SK-N-SH treated with all-trans-retinoic acid at 6 μM for 48 hours (cell line): ENCODE measurements at regions not wholly inside any gene's neighbourhood (a gene's known extent, or its start where the extent isn't known, plus 50 kb on each side); places are given as distances from the start of the nearest gene placed in this dataset.

Source experiments
- ATAC-seq: fragments of 200-7000 bp; cut with Tn5 transposase; 3 replicates; pipeline ENCODE4 v1.9.1; 2020; ENCODE audit warnings: mild to moderate bottlenecking, moderate library complexity
- ARNTL ChIP-seq: fragments of 450-650 bp; formaldehyde crosslinking; IDR thresholded peaks from 2 replicates; pipeline ENCODE4 v1.5.0; 2020; ENCODE audit warnings: low read depth, mild to moderate bottlenecking, moderate library complexity, borderline replicate concordance
- BACH2 ChIP-seq: fragments of 250-450 bp; sonication (Bioruptor Pico); IDR thresholded peaks from 2 replicates; pipeline ENCODE4 v1.9.0; 2021; ENCODE audit warnings: mild to moderate bottlenecking, borderline replicate concordance
- CREB5 ChIP-seq: fragments of 250-450 bp; sonication (Bioruptor Pico); IDR thresholded peaks from 2 replicates; pipeline ENCODE4 v1.5.1; 2020; ENCODE audit warnings: low read depth, mild to moderate bottlenecking, moderate library complexity
- CSDC2 ChIP-seq: fragments of 250-450 bp; sonication (Bioruptor Pico); IDR thresholded peaks from 2 replicates; pipeline ENCODE4 v1.5.0; 2020; ENCODE audit warnings: mild to moderate bottlenecking, moderate library complexity
- CSRNP3 ChIP-seq: fragments of 250-450 bp; sonication (Bioruptor Pico); IDR thresholded peaks from 2 replicates; pipeline ENCODE4 v1.5.1; 2021; ENCODE audit warnings: mild to moderate bottlenecking, moderate library complexity
- ESRRG ChIP-seq: fragments of 250-450 bp; sonication (Bioruptor Pico); IDR thresholded peaks from 2 replicates; pipeline ENCODE4 v1.6.1; 2021; ENCODE audit warnings: mild to moderate bottlenecking
- GLIS3 ChIP-seq: fragments of 250-450 bp; sonication (Bioruptor Pico); IDR thresholded peaks from 2 replicates; pipeline ENCODE4 v1.5.0; 2020; ENCODE audit warnings: mild to moderate bottlenecking, moderate library complexity
- ISL1 ChIP-seq: fragments of 250-450 bp; sonication (Bioruptor Pico); IDR thresholded peaks from 2 replicates; pipeline ENCODE4 v2.1.2; 2022; ENCODE audit warnings: mild to moderate bottlenecking, moderate library complexity
- OSR1 ChIP-seq: fragments of 250-450 bp; sonication (Bioruptor Pico); IDR thresholded peaks from 2 replicates; pipeline ENCODE4 v1.8.0; 2022; ENCODE audit warnings: moderate library complexity, mild to moderate bottlenecking, inconsistent platforms
- PATZ1 ChIP-seq: fragments of 250-450 bp; sonication (Bioruptor Pico); IDR thresholded peaks from 2 replicates; pipeline ENCODE4 v1.8.0; 2020; ENCODE audit warnings: mild to moderate bottlenecking, moderate library complexity, borderline replicate concordance
- POU6F1 ChIP-seq: fragments of 250-450 bp; sonication (Bioruptor Pico); IDR thresholded peaks from 2 replicates; pipeline ENCODE4 v1.8.0; 2021; ENCODE audit warnings: low read depth, mild to moderate bottlenecking, moderate library complexity, borderline replicate concordance
- PPARA ChIP-seq: fragments of 250-450 bp; sonication (Bioruptor Pico); IDR thresholded peaks from 2 replicates; pipeline ENCODE4 v1.5.0; 2020; ENCODE audit warnings: mild to moderate bottlenecking, borderline replicate concordance
- RARB ChIP-seq: fragments of 250-450 bp; sonication (Bioruptor Pico); IDR thresholded peaks from 2 replicates; pipeline ENCODE4 v1.8.0; 2021; ENCODE audit warnings: mild to moderate bottlenecking, moderate library complexity
- SNAI2 ChIP-seq: fragments of 250-450 bp; sonication (Bioruptor Pico); IDR thresholded peaks from 2 replicates; pipeline ENCODE4 v1.5.0; 2020; ENCODE audit warnings: mild to moderate bottlenecking, moderate library complexity
- TCF4 ChIP-seq: fragments of 250-450 bp; sonication (Bioruptor Pico); IDR thresholded peaks from 2 replicates; pipeline ENCODE4 v1.8.0; 2021; ENCODE audit warnings: mild to moderate bottlenecking, moderate library complexity, borderline replicate concordance
- TOX ChIP-seq: fragments of 250-450 bp; sonication (Bioruptor Pico); IDR thresholded peaks from 2 replicates; pipeline ENCODE4 v1.8.0; 2021; ENCODE audit warnings: mild to moderate bottlenecking, moderate library complexity, borderline replicate concordance
- TSHZ2 ChIP-seq: fragments of 250-450 bp; sonication (Bioruptor Pico); IDR thresholded peaks from 2 replicates; pipeline ENCODE4 v1.5.0; 2020; ENCODE audit warnings: mild to moderate bottlenecking, moderate library complexity
- ZC3H10 ChIP-seq: fragments of 250-450 bp; sonication (Bioruptor Pico); IDR thresholded peaks from 2 replicates; pipeline ENCODE4 v1.5.1; 2021; ENCODE audit warnings: mild to moderate bottlenecking, moderate library complexity
- ZFP3 ChIP-seq: fragments of 250-450 bp; sonication (Bioruptor Pico); IDR thresholded peaks from 2 replicates; pipeline ENCODE4 v1.5.0; 2020; ENCODE audit warnings: mild to moderate bottlenecking, moderate library complexity
- ZFP30 ChIP-seq: fragments of 450-650 bp; formaldehyde crosslinking; IDR thresholded peaks from 2 replicates; pipeline ENCODE4 v1.5.0; 2022; ENCODE audit warnings: mild to moderate bottlenecking, moderate library complexity
- ZNF565 ChIP-seq: fragments of 450-650 bp; formaldehyde crosslinking; conservative IDR thresholded peaks from 2 replicates; pipeline ENCODE4 v1.5.0; 2020; ENCODE audit warnings: low read depth, mild to moderate bottlenecking, moderate library complexity
- ZNF70 ChIP-seq: fragments of 450-650 bp; formaldehyde crosslinking; IDR thresholded peaks from 2 replicates; pipeline ENCODE4 v1.5.0; 2020; ENCODE audit warnings: mild to moderate bottlenecking, moderate library complexity
- ZNF8 ChIP-seq: fragments of 450-650 bp; formaldehyde crosslinking; IDR thresholded peaks from 2 replicates; pipeline ENCODE4 v1.5.0; 2020; ENCODE audit warnings: mild to moderate bottlenecking, moderate library complexity

GRCh38 chr2:220078439-220078838, 451.0 kb downstream of the SLC4A3 start:
- TF ChIP-seq TOX (CRISPR knock-in tag) (no peak), PATZ1 (CRISPR knock-in tag) (no peak), ARNTL (CRISPR knock-in tag) (no peak), TSHZ2 (CRISPR knock-in tag) (no peak), SNAI2 (CRISPR knock-in tag) (no peak), ZC3H10 (no peak), BACH2 (no peak), TCF4 (CRISPR knock-in tag) (no peak), CSRNP3 (no peak), POU6F1 (CRISPR knock-in tag) (no peak), ESRRG (CRISPR knock-in tag) (no peak), ISL1 (CRISPR knock-in tag) (no peak), ZNF70 (CRISPR knock-in tag) (no peak), ZFP30 (CRISPR knock-in tag) (no peak), RARB (CRISPR knock-in tag) (no peak), GLIS3 (CRISPR knock-in tag) (no peak), ZNF8 (CRISPR knock-in tag) (no peak)

GRCh38 chr2:220079595-220079994, 452.2 kb downstream of the SLC4A3 start:
- ATAC-seq = no peak
- TF ChIP-seq BACH2 = no peak
- no peak for TF ChIP-seq PPARA (CRISPR knock-in tag)
- TF ChIP-seq TSHZ2 (CRISPR knock-in tag) = no peak
- no peak for TF ChIP-seq OSR1 (CRISPR knock-in tag)
- TF ChIP-seq ZNF70 (CRISPR knock-in tag) = no peak
- TF ChIP-seq RARB (CRISPR knock-in tag) = no peak
- no peak for TF ChIP-seq ZNF565 (CRISPR knock-in tag)
- no peak for TF ChIP-seq CSDC2 (CRISPR knock-in tag)
- TF ChIP-seq ESRRG (CRISPR knock-in tag) = no peak
- TF ChIP-seq ZFP3 (CRISPR knock-in tag) = no peak
- no peak for TF ChIP-seq TCF4 (CRISPR knock-in tag)
- no peak for TF ChIP-seq CREB5 (CRISPR knock-in tag)
- TF ChIP-seq CSRNP3 = no peak
- TF ChIP-seq TOX (CRISPR knock-in tag) = no peak
- TF ChIP-seq ISL1 (CRISPR knock-in tag) = no peak
- TF ChIP-seq GLIS3 (CRISPR knock-in tag) = no peak
- TF ChIP-seq ZFP30 (CRISPR knock-in tag) = no peak

More at GRCh38 chr2:220078439-220078838, 451.0 kb downstream of the SLC4A3 start:
- no peak for ATAC-seq
